Activated T-cell treated with anti-CD3 and anti-CD28 coated beads, Interleukin-2, amount 50 U/mL, for 72 hours (primary cell): ENCODE measurements at regions not wholly inside any gene's neighbourhood (a gene's known extent, or its start where the extent isn't known, plus 50 kb on each side); places are given as distances from the start of the nearest gene placed in this dataset.

Experiments
- ATAC-seq, 2 donors: fragments of 150-1000 bp; cut with Tn5 transposase; replicated peaks in 1 of 2; 2 replicates each; pipeline ENCODE4 v1.10.0; 2021; ENCODE audit warnings: moderate library complexity in 2 of 2, mild to moderate bottlenecking in 1 of 2
- DNase-seq, 2 donors: peaks; one replicate each; pipeline ENCODE4 v3.0.0; 2021 to 2022; ENCODE audit warnings: mixed read lengths in 1 of 2
- H3K27ac Mint-ChIP-seq: one replicate; pipeline ENCODE4 v1.8.0; 2022; ENCODE audit warnings: mild to moderate bottlenecking, moderate library complexity, mixed read lengths
- H3K27me3 Mint-ChIP-seq: one replicate; pipeline ENCODE4 v1.8.0; 2022; ENCODE audit warnings: low read depth, mixed read lengths
- H3K36me3 Mint-ChIP-seq, 2 donors: one replicate each; pipeline ENCODE4 v1.8.0; 2022; ENCODE audit warnings: mixed read lengths in 2 of 2, mild to moderate bottlenecking in 1 of 2; ENCODE audit not compliant: insufficient read depth in 2 of 2
- H3K4me1 Mint-ChIP-seq: one replicate; pipeline ENCODE4 v1.8.0; 2022; ENCODE audit warnings: low read depth, mixed read lengths
- H3K4me3 Mint-ChIP-seq, 2 donors: one replicate each; pipeline ENCODE4 v1.8.0; 2022; ENCODE audit warnings: mild to moderate bottlenecking in 2 of 2, mixed read lengths in 2 of 2, moderate library complexity in 2 of 2
- H3K9me3 Mint-ChIP-seq, 2 donors: one replicate each; pipeline ENCODE4 v1.8.0; 2022; ENCODE audit warnings: mixed read lengths in 2 of 2

- no peak for DNase-seq
- Mint-ChIP-seq H3K27ac (no peak overlapping the region), H3K9me3 (no peaks in the 10 kb centered on the region), H3K4me1 (peaks cover 7% of the 10 kb centered on the region), H3K36me3 (no peaks in the 10 kb centered on the region), H3K4me3 (no peak overlapping the region), H3K27me3 (peaks cover 35% of the 10 kb centered on the region)
- no peak for ATAC-seq
Measured at GRCh38 chr1:47705517-47706130, 267.8 kb downstream of the FOXD2 start.

GRCh38 chr1:47707503-47707902 is 269.7 kb downstream of the FOXD2 start:
- Mint-ChIP-seq H3K27me3 (peaks cover 48% of the 10 kb centered on the region), H3K9me3 (no peaks in the 10 kb centered on the region), H3K36me3 (no peaks in the 10 kb centered on the region), H3K27ac (no peak overlapping the region), H3K4me1 (peaks cover 9% of the 10 kb centered on the region), H3K4me3 (no peak overlapping the region)
- DNase-seq (no peak), ATAC-seq (no peak)

GRCh38 chr1:47708019-47708535 is 270.2 kb downstream of the FOXD2 start:
- DNase-seq (no peak), ATAC-seq (no peak)
- Mint-ChIP-seq H3K4me1 (peaks cover 9% of the 10 kb centered on the region), H3K27me3 (peaks cover 54% of the 10 kb centered on the region), H3K9me3 (no peaks in the 10 kb centered on the region), H3K36me3 (no peaks in the 10 kb centered on the region), H3K4me3 (peak overlapping the region in 1 of 2 donors; percentile 39), H3K27ac (no peak overlapping the region)

- Mint-ChIP-seq H3K27ac (no peak overlapping the region), H3K36me3 (no peaks in the 10 kb centered on the region), H3K9me3 (no peaks in the 10 kb centered on the region), H3K27me3 (peaks cover 58% of the 10 kb centered on the region), H3K4me3 (peak overlapping the region; percentile 49 to 63), H3K4me1 (peaks cover 9% of the 10 kb centered on the region)
- DNase-seq: no peak
- no peak for ATAC-seq
Measured at GRCh38 chr1:47708658-47709018, 270.8 kb downstream of the FOXD2 start.

- Mint-ChIP-seq H3K36me3 (no peaks in the 10 kb centered on the region), H3K27me3 (peaks cover 64% of the 10 kb centered on the region), H3K4me1 (peaks cover 9% of the 10 kb centered on the region), H3K27ac (no peak overlapping the region), H3K4me3 (peak overlapping the region; percentile 58 to 59), H3K9me3 (no peaks in the 10 kb centered on the region)
- peak; percentile 27 to 53 for ATAC-seq
- DNase-seq: peak; percentile 12 to 25
Measured at GRCh38 chr1:47709019-47709871, 271.4 kb downstream of the FOXD2 start.

GRCh38 chr1:47709872-47710231 is 272.0 kb downstream of the FOXD2 start:
- Mint-ChIP-seq H3K9me3 (no peaks in the 10 kb centered on the region), H3K27ac (no peak overlapping the region), H3K36me3 (no peaks in the 10 kb centered on the region), H3K27me3 (peaks cover 68% of the 10 kb centered on the region), H3K4me1 (peaks cover 9% of the 10 kb centered on the region), H3K4me3 (peak overlapping the region; percentile 58 to 59)
- ATAC-seq (peak in 1 of 2 donors; percentile 27), DNase-seq (no peak)

GRCh38 chr1:47710329-47711071 is 272.7 kb downstream of the FOXD2 start:
- H3K27ac Mint-ChIP-seq: no peak overlapping the region
- DNase-seq: peak; percentile 75 to 83

More at GRCh38 chr1:47710329-47711071, 272.7 kb downstream of the FOXD2 start:
- Mint-ChIP-seq H3K27me3 (peaks cover 72% of the 10 kb centered on the region), H3K4me3 (peak overlapping the region; percentile 33 to 59), H3K9me3 (no peaks in the 10 kb centered on the region), H3K36me3 (no peaks in the 10 kb centered on the region), H3K4me1 (peaks cover 9% of the 10 kb centered on the region)
- ATAC-seq: peak; percentile 80 to 83
